Stimulated activated CD4-positive, alpha-beta T cell treated with anti-CD3 and anti-CD28 coated beads, TNF-alpha, amount 100 ng/mL, for 1 hour (primary cell): ENCODE measurements at regions not wholly inside any gene's neighbourhood (a gene's known extent, or its start where the extent isn't known, plus 50 kb on each side); places are given as distances from the start of the nearest gene placed in this dataset.

Source experiments
- DNase-seq, 3 donors: peaks; one replicate each; pipeline ENCODE4 v3.0.0-alpha.2; 2020; ENCODE audit warnings: low read depth in 3 of 3, low spot score in 1 of 3

GRCh38 chr13:31895691-31896090, 135.9 kb upstream of the FRY start:
- no peak for DNase-seq

- no peak for DNase-seq
Measured at GRCh38 chr13:31896427-31896826, 135.1 kb upstream of the FRY start.

GRCh38 chr13:31898378-31899071, 133.0 kb upstream of the FRY start:
- DNase-seq: no peak

- DNase-seq: no peak
Measured at GRCh38 chr13:31901985-31902384, 129.6 kb upstream of the FRY start.

- no peak for DNase-seq
Measured at GRCh38 chr13:31903111-31903815, 128.3 kb upstream of the FRY start.

GRCh38 chr13:31904941-31905824, 126.4 kb upstream of the FRY start:
- DNase-seq: no peak

GRCh38 chr13:31905961-31906360, 125.6 kb upstream of the FRY start:
- no peak for DNase-seq

GRCh38 chr13:31908696-31909411, 122.7 kb upstream of the FRY start:
- no peak for DNase-seq

GRCh38 chr13:31909864-31910551, 121.6 kb upstream of the FRY start:
- DNase-seq: peak in 1 of 3 donors; percentile 5

GRCh38 chr13:31910633-31911032, 120.9 kb upstream of the FRY start:
- DNase-seq: no peak

- DNase-seq: no peak
Measured at GRCh38 chr13:31912647-31913401, 118.8 kb upstream of the FRY start.

GRCh38 chr13:31913459-31913858, 118.1 kb upstream of the FRY start:
- no peak for DNase-seq

GRCh38 chr13:31914843-31915242, 116.7 kb upstream of the FRY start:
- no peak for DNase-seq

GRCh38 chr13:31918707-31919106, 112.9 kb upstream of the FRY start:
- DNase-seq: no peak

- DNase-seq: no peak
Measured at GRCh38 chr13:31919241-31919640, 112.3 kb upstream of the FRY start.

GRCh38 chr13:31919971-31920726, 111.4 kb upstream of the FRY start:
- no peak for DNase-seq

GRCh38 chr13:31920727-31921100, 110.9 kb upstream of the FRY start:
- no peak for DNase-seq

GRCh38 chr13:31922724-31923123, 108.8 kb upstream of the FRY start:
- no peak for DNase-seq

- no peak for DNase-seq
Measured at GRCh38 chr13:31923134-31923763, 108.3 kb upstream of the FRY start.
